GM23248 (cell line): ENCODE measurements at regions not wholly inside any gene's neighbourhood (a gene's known extent, or its start where the extent isn't known, plus 50 kb on each side); places are given as distances from the start of the nearest gene placed in this dataset.

Experiments used
- DNase-seq: peaks from one replicate; pipeline ENCODE4 v3.0.0-alpha.2; 2015
- H2AFZ ChIP-seq: fragments of 200-600 bp; sonication (generic); 2 replicates; pipeline ENCODE4 v1.6.1; 2016; ENCODE audit warnings: antibody characterized with exemption
- H3F3A ChIP-seq: fragments of 200-600 bp; sonication (generic); 2 replicates; pipeline ENCODE4 v1.6.1; 2016; ENCODE audit warnings: mild to moderate bottlenecking, antibody characterized with exemption, mixed run types; ENCODE audit not compliant: insufficient read depth
- H3K27ac ChIP-seq: fragments of 200-600 bp; sonication (generic); 2 replicates; pipeline ENCODE4 v1.5.1; 2016; ENCODE audit warnings: mild to moderate bottlenecking
- H3K27me3 ChIP-seq: fragments of 200-600 bp; sonication (generic); replicated peaks from 2 replicates; pipeline ENCODE4 v1.6.1; 2016; ENCODE audit warnings: mild to moderate bottlenecking; ENCODE audit not compliant: insufficient read depth
- H3K36me3 ChIP-seq: fragments of 200-600 bp; sonication (generic); 2 replicates; pipeline ENCODE4 v1.6.1; 2016; ENCODE audit warnings: low read depth, mild to moderate bottlenecking
- H3K4me1 ChIP-seq: fragments of 200-600 bp; sonication (generic); 2 replicates; pipeline ENCODE4 v1.6.1; 2016; ENCODE audit warnings: mild to moderate bottlenecking; ENCODE audit not compliant: insufficient read depth
- H3K4me2 ChIP-seq: fragments of 200-600 bp; sonication (generic); one replicate; pipeline ENCODE4 v1.6.1; 2016; ENCODE audit warnings: mild to moderate bottlenecking; ENCODE audit not compliant: unreplicated experiment
- H3K4me3 ChIP-seq: fragments of 200-600 bp; sonication (generic); 2 replicates; pipeline ENCODE4 v1.5.1; 2016; ENCODE audit warnings: mild to moderate bottlenecking
- H3K79me2 ChIP-seq: fragments of 200-600 bp; sonication (generic); 2 replicates; pipeline ENCODE4 v1.6.1; 2016; ENCODE audit warnings: mild to moderate bottlenecking; ENCODE audit not compliant: insufficient read depth
- H3K9ac ChIP-seq: fragments of 200-600 bp; sonication (generic); 2 replicates; pipeline ENCODE4 v1.6.1; 2016; ENCODE audit warnings: mild to moderate bottlenecking
- H3K9me2 ChIP-seq: fragments of 200-600 bp; sonication (generic); 2 replicates; pipeline ENCODE4 v1.6.1; 2016; ENCODE audit warnings: mixed run types, mild to moderate bottlenecking, moderate library complexity; ENCODE audit not compliant: insufficient read depth
- H3K9me3 ChIP-seq: fragments of 200-600 bp; sonication (generic); one replicate; pipeline ENCODE4 v1.6.1; 2017; ENCODE audit warnings: low read depth
- H4K20me1 ChIP-seq: fragments of 200-600 bp; sonication (generic); 2 replicates; pipeline ENCODE4 v1.6.0; 2016; ENCODE audit not compliant: insufficient read depth
- EZH2 ChIP-seq: fragments of 200-600 bp; sonication (generic); IDR thresholded peaks from 2 replicates; pipeline ENCODE4 v1.6.1; 2018; ENCODE audit warnings: antibody characterized with exemption, mild to moderate bottlenecking; ENCODE audit not compliant: insufficient read depth, poor library complexity, severe bottlenecking
- EZH2phosphoT487 ChIP-seq: fragments of 200-600 bp; sonication (generic); IDR thresholded peaks from 2 replicates; pipeline ENCODE4 v1.6.1; 2018; ENCODE audit warnings: antibody characterized with exemption, moderate library complexity, mild to moderate bottlenecking, low read depth; ENCODE audit not compliant: insufficient read depth
- WGBS, 2 experiments: methylation state at CpG; one replicate each; pipeline ENCODE4 v1.1.6; 2015 to 2017; ENCODE audit warnings: low lambda C conversion rate in 2 of 2, low coverage in 1 of 2; ENCODE audit errors: missing lambda C conversion rate in 2 of 2; 5-methylcytosine and 5-hydroxymethylcytosine counted together
- in situ Hi-C: fragments of 300-500 bp; cut with MboI; formaldehyde crosslinking; loops from 2 replicates; pipeline ENCODE4 v1.15.0; 2020

- H3K27me3 ChIP-seq, result 0 out of 2 replicates have a peak, but pooled peaks cover 2% of the 10 kb centered on the region
- H3K79me2 ChIP-seq, result no peaks in the 10 kb centered on the region
- H3K9ac ChIP-seq, result no peak overlapping the region
- no peaks in the 10 kb centered on the region for H3K4me1 ChIP-seq
- H2AFZ ChIP-seq, result no peak overlapping the region
- TF ChIP-seq EZH2 (no peak), EZH2phosphoT487 (no peak)
- no peak for DNase-seq
- H4K20me1 ChIP-seq, result no peaks in the 10 kb centered on the region
- 82 to 88% methylated on average over 6 of the region's 6 CpGs for WGBS, 2 experiments
- H3K9me3 ChIP-seq, result no peaks in the 10 kb centered on the region
- no peaks in the 10 kb centered on the region for H3K9me2 ChIP-seq
- no peaks in the 10 kb centered on the region for H3K36me3 ChIP-seq
- H3K4me3 ChIP-seq, result no peak overlapping the region
- no peaks in the 10 kb centered on the region for H3F3A ChIP-seq
- no peak overlapping the region for H3K4me2 ChIP-seq
- no peak overlapping the region for H3K27ac ChIP-seq
- in situ Hi-C loops, result no loop called here
These were observed 506.1 kb downstream of the MIAT start for GRCh38 chr22:27163162-27164137.

GRCh38 chr22:27164781-27165503 is 507.6 kb downstream of the MIAT start:
- Histone ChIP-seq H3K27ac (no peak overlapping the region), H3K4me3 (no peak overlapping the region), H3K36me3 (no peaks in the 10 kb centered on the region), H3K4me1 (peaks cover 2% of the 10 kb centered on the region), H4K20me1 (no peaks in the 10 kb centered on the region), H3K9me2 (no peaks in the 10 kb centered on the region), H2AFZ (no peak overlapping the region), H3F3A (0 out of 2 replicates have a peak, but pooled peaks cover 3% of the 10 kb centered on the region), H3K79me2 (no peaks in the 10 kb centered on the region), H3K9me3 (no peaks in the 10 kb centered on the region), H3K4me2 (no peak overlapping the region), H3K27me3 (0 out of 2 replicates have a peak, but pooled peaks cover 2% of the 10 kb centered on the region), H3K9ac (no peak overlapping the region)
- in situ Hi-C loops, result no loop called here
- 83% methylated on average over 5 of the region's 5 CpGs for WGBS, 2 experiments
- TF ChIP-seq EZH2phosphoT487 (no peak), EZH2 (no peak)
- no peak for DNase-seq

- no peaks in the 10 kb centered on the region for H4K20me1 ChIP-seq
- no peaks in the 10 kb centered on the region for H3K9me3 ChIP-seq
- in situ Hi-C loops, result no loop called here
- no peak for DNase-seq
- H3K79me2 ChIP-seq, result no peaks in the 10 kb centered on the region
- no peak overlapping the region for H3K4me3 ChIP-seq
- H3K27me3 ChIP-seq, result no peaks in the 10 kb centered on the region
- H2AFZ ChIP-seq, result no peak overlapping the region
- H3K36me3 ChIP-seq, result no peaks in the 10 kb centered on the region
- H3K9ac ChIP-seq, result no peak overlapping the region
- no peaks in the 10 kb centered on the region for H3K9me2 ChIP-seq
- 83 to 87% methylated on average over 3 of the region's 3 CpGs for WGBS, 2 experiments
- H3F3A ChIP-seq, result peaks cover 15% of the 10 kb centered on the region
- no peak overlapping the region for H3K27ac ChIP-seq
- peaks cover 13% of the 10 kb centered on the region for H3K4me1 ChIP-seq
- TF ChIP-seq EZH2phosphoT487, result no peak
- TF ChIP-seq EZH2, result no peak
- no peak overlapping the region for H3K4me2 ChIP-seq
These were observed 511.3 kb downstream of the MIAT start for GRCh38 chr22:27168681-27169080.

GRCh38 chr22:27170491-27170890 is 513.1 kb downstream of the MIAT start:
- whole genome bisulfite sequencing, 2 experiments, result 0% methylated on average over 4 of the region's 4 CpGs
- in situ Hi-C loops, result no loop called here
- peaks cover 13% of the 10 kb centered on the region for H3K4me1 ChIP-seq
- H3K79me2 ChIP-seq, result no peaks in the 10 kb centered on the region
- peak overlapping the region; percentile 84 for H3K27ac ChIP-seq
- H2AFZ ChIP-seq, result 0 out of 2 replicates have a peak overlapping the region, but pooled peaks have one; percentile 24
- peak overlapping the region; percentile 20; the same call in 1 of the 2 replicates for H3K4me3 ChIP-seq
- no peaks in the 10 kb centered on the region for H3K9me2 ChIP-seq
- peak overlapping the region; percentile 64 for H3K9ac ChIP-seq
- H3K9me3 ChIP-seq, result no peaks in the 10 kb centered on the region
- no peaks in the 10 kb centered on the region for H3K27me3 ChIP-seq
- DNase-seq, result peak; percentile 99
- H3K4me2 ChIP-seq, result peak overlapping the region; percentile 65
- no peak for TF ChIP-seq EZH2
- no peak for TF ChIP-seq EZH2phosphoT487
- H3F3A ChIP-seq, result peaks cover 15% of the 10 kb centered on the region
- H3K36me3 ChIP-seq, result no peaks in the 10 kb centered on the region
- no peaks in the 10 kb centered on the region for H4K20me1 ChIP-seq
